D721Med (cell line): ENCODE measurements at regions not wholly inside any gene's neighbourhood (a gene's known extent, or its start where the extent isn't known, plus 50 kb on each side); places are given as distances from the start of the nearest gene placed in this dataset.

Experiments used
- DNase-seq: peaks from one replicate; pipeline ENCODE4 v3.0.0; 2011; ENCODE audit warnings: low spot score; ENCODE audit not compliant: insufficient read length
- FAIRE-seq: peaks from 2 replicates; lab custom pipeline; 2011; peaks lifted over from hg19 to GRCh38; lab: Jason Lieb, UNC
- TF ChIP-seq, protein P1 (sequence below): IDR thresholded peaks from 2 replicates; pipeline ENCODE4 v1.5.1; 2012; ENCODE audit warnings: mild to moderate bottlenecking, control low read depth; ENCODE audit not compliant: insufficient read depth; ENCODE audit errors: missing control alignments

DNA sequence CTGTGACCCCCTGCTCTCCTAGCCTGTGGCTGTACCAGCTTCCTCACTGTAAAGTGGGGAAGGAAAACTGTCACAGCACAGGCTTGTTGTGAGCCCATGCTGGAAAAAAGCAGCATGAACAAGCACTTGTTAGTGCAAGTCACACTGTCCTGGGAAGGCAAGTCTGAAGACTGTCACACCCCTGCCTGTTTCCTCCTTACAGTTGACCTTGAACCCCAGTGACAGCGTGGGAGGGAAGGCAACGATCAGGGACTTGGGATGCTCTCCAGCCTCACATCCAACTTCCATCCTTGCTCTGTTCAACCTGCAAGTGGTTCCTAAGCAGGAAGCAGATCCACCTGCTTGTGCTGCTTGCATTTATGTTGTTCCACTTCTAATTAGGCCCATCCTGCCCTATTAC is 311.3 kb upstream of the KLHL29 start:
- FAIRE-seq (no peak), DNase-seq (no peak)
- TF ChIP-seq, protein P1, sequence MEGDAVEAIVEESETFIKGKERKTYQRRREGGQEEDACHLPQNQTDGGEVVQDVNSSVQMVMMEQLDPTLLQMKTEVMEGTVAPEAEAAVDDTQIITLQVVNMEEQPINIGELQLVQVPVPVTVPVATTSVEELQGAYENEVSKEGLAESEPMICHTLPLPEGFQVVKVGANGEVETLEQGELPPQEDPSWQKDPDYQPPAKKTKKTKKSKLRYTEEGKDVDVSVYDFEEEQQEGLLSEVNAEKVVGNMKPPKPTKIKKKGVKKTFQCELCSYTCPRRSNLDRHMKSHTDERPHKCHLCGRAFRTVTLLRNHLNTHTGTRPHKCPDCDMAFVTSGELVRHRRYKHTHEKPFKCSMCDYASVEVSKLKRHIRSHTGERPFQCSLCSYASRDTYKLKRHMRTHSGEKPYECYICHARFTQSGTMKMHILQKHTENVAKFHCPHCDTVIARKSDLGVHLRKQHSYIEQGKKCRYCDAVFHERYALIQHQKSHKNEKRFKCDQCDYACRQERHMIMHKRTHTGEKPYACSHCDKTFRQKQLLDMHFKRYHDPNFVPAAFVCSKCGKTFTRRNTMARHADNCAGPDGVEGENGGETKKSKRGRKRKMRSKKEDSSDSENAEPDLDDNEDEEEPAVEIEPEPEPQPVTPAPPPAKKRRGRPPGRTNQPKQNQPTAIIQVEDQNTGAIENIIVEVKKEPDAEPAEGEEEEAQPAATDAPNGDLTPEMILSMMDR = no peak

DNA sequence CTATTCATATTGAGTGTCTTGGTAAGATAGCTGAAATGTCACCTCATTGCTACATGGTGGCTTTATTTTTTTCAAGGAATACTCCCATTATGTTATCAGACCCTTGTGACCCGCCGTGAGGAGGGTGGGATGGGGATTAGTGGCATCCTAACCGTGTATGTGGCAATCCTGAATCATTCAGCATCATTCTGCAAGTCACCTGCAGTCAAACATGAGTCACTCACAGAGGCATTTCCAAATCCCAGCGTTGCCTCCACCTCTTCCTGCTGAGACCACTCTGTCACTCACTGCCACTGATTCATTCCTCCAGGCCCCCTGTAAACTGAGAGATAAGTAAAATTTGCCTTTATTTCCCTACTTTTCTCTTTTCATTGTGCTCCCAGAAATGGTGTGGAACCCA is 307.4 kb upstream of the KLHL29 start:
- DNase-seq (no peak), FAIRE-seq (no peak)
- TF ChIP-seq, protein P1 = no peak

DNA sequence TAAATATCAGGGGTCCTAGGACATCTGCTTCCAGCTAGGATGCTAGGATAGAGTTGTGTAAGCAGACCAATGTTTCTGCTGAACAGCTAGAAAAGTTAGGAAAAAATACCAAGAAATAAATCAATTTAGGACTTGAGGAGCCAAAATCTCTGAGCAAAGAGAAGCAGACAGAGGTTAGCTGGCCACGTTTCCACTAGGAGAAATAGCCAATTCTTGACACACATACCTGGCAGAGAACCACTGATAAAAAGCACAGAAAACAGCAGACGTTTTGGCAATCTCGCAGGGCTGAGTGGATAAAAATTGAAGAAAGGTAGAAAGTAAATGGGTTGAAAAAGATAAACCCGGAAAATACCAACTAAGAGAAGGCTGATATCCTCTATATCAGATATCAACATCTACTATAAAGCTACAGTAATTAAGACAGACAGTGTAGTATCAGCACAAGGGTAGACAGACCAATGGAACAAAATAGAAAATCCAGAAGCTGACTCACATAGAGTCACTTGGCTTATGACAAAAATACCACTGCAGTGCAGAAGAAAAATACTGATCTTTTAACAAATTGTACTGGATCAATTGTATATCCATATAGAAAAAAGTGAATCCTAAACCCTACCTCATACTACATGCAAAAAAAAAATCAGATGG is 306.1 kb upstream of the KLHL29 start:
- FAIRE-seq = no peak
- DNase-seq = no peak

DNA sequence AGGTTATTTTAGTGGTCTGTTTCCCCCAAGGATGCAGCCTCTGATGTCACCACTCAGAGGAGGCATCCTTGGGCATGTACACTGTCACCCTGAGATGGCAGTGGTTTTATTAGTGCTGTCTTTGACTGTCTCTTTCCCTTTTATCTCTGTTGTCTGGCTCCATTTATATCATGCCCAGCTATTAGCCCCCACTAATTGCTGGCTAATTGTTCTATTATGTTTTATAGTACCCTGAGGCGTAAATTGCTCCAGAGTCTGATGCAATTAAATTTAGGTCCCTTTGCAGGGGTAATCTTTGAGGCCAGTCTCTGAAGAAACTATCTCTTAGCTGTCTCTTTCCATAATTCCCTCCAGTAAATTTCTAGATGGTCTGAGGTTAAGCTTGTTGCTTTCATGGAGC is 301.0 kb upstream of the KLHL29 start:
- FAIRE-seq = no peak
- TF ChIP-seq, protein P1 = no peak
- no peak for DNase-seq

More for the DNA sequence above, 306.1 kb upstream of the KLHL29 start:
- TF ChIP-seq, protein P1 = no peak

DNA sequence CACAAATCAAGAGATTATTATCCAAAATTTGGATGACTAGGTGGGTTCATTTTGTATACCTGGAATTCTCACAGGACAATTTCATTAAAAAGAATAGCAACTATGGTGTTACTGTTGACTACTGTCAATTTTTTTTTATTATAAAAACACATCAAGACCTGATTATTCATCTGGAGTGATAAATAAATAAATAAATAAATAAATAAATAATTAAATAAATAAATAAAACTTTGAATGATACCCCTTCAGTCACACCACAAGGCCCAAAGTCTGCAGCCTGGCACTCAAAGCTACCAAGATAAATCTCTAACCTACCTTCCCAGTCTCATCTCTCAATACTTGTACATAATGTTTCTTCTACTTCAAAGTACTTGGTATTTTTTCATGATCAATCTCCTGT is 294.0 kb upstream of the KLHL29 start:
- FAIRE-seq (no peak), DNase-seq (no peak)
- TF ChIP-seq, protein P1 = no peak

DNA sequence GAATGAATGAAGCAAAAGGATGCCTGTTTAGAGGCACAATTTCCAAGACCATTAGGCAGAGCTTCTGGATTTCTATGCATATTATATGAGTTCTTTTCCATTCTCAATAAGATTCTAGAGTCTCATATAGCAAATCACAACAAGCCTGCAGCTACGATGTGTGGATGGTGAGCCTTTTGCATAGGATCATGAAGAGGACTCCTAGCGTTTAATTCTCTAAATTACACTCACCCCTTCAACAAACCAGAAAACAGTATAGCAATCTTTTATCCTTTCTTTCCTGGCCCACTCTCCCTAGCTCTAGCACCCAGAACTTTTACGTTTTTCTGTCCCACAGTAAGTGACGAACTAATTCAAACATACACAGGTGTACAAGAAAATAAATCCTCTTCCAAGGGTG is 293.1 kb upstream of the KLHL29 start:
- FAIRE-seq = no peak
- TF ChIP-seq, protein P1 = no peak
- DNase-seq = no peak

DNA sequence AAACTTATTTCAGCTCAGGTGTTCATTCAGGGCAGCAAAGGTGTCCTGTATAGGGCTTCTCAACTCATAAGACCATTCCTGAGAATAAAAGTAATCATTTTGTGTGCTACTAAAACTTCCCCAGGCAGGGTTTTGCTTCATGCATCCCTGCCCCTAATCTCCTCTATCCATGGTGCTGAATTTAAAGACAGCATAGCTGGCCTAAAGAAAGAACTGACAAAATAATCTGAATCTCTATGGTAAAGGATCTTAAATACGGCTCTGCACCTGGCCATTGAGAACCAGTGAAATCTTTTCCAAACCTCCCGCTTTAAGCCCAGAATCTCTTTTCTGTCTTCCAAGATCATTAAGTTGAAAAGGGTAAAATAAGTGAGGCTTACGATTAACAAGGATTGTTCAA is 292.1 kb upstream of the KLHL29 start:
- no peak for FAIRE-seq
- TF ChIP-seq, protein P1 = no peak
- no peak for DNase-seq
